Gastroesophageal sphincter (tissue), 3 donors: ENCODE measurements at regions not wholly inside any gene's neighbourhood (a gene's known extent, or its start where the extent isn't known, plus 50 kb on each side); places are given as distances from the start of the nearest gene placed in this dataset.

ENCODE experiments used
- CTCF ChIP-seq, 4 experiments: fragments of 200-600 bp in 2 of 4; fragments of 450-650 bp in 2 of 4; sonication (generic) in 1 of 4; IDR thresholded peaks; one replicate each; pipeline ENCODE4 v1.5.1; 2017 to 2019; ENCODE audit warnings: antibody characterized with exemption in 4 of 4, mild to moderate bottlenecking in 2 of 4, moderate library complexity in 2 of 4
- EP300 ChIP-seq: sonication (generic); formaldehyde crosslinking; IDR thresholded peaks from one replicate; pipeline ENCODE4 v1.6.1; 2017; ENCODE audit warnings: antibody characterized with exemption, mild to moderate bottlenecking
- POLR2AphosphoS5 ChIP-seq: sonication (generic); formaldehyde crosslinking; IDR thresholded peaks from one replicate; pipeline ENCODE4 v1.6.1; 2017; ENCODE audit warnings: antibody characterized with exemption

- TF ChIP-seq CTCF (IDR thresholded peaks at IDR 0.05) (no peak), EP300 (no peak), POLR2AphosphoS5 (no peak)
These were observed 143.9 kb upstream of the LSM8 start for GRCh38 chr7:118039963-118040489.
